ENCODE measurements at regions not wholly inside any gene's neighbourhood (a gene's known extent, or its start where the extent isn't known, plus 50 kb on each side); places are given as distances from the start of the nearest gene placed in this dataset.

DNA sequence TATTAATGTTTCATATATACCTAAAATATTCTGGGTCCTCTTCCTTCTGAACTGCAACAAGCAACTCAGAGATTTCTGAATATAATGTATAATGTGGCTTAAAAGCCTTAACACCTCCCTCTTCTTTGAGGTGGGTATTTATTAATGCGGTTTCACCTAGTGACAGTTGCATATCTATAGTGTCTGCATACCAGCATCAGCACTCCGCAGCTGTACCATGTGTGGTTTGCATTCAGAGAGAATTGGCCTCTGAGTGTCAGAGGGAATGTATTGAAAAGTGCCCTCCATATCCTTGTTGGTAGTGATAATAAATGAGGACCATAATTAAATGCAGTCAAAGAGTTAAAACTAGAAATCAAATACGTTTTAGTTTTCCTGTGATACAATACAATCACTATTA, 256.6 kb upstream of the ARRDC3 start:
- no peak for DNase-seq (ENCODE audit: low read depth)
- no peak for TF ChIP-seq CTCF (conservative IDR thresholded peaks at IDR 0.05; ENCODE audit: low read depth, low read length)

GRCh38 chr5:91638010-91638409, 254.9 kb upstream of the ARRDC3 start:
- DNase-seq (ENCODE audit: low read depth), result no peak
- no peak for TF ChIP-seq CTCF (conservative IDR thresholded peaks at IDR 0.05; ENCODE audit: low read depth, low read length)
- H3K4me3 ChIP-seq (ENCODE audit: low read depth, low read length), result no peak overlapping the region

More for the DNA sequence above, 256.6 kb upstream of the ARRDC3 start:
- no peak overlapping the region for H3K4me3 ChIP-seq (ENCODE audit: low read depth, low read length)

- H3K4me3 ChIP-seq (ENCODE audit: low read depth, low read length), result no peak overlapping the region
- no peak for TF ChIP-seq CTCF (conservative IDR thresholded peaks at IDR 0.05; ENCODE audit: low read depth, low read length)
- DNase-seq (ENCODE audit: low read depth), result no peak
These were observed 253.0 kb upstream of the ARRDC3 start for GRCh38 chr5:91635950-91636734.

GRCh38 chr5:91632871-91633270, 249.8 kb upstream of the ARRDC3 start:
- TF ChIP-seq CTCF (conservative IDR thresholded peaks at IDR 0.05; ENCODE audit: low read depth, low read length), result no peak
- no peak for DNase-seq (ENCODE audit: low read depth)
- H3K4me3 ChIP-seq (ENCODE audit: low read depth, low read length), result no peak overlapping the region

GRCh38 chr5:91611746-91612145, 228.6 kb upstream of the ARRDC3 start:
- H3K4me3 ChIP-seq (ENCODE audit: low read depth, low read length), result no peak overlapping the region
- TF ChIP-seq CTCF (conservative IDR thresholded peaks at IDR 0.05; ENCODE audit: low read depth, low read length), result no peak
- no peak for DNase-seq (ENCODE audit: low read depth)

- TF ChIP-seq CTCF (conservative IDR thresholded peaks at IDR 0.05; ENCODE audit: low read depth, low read length), result no peak
- DNase-seq (ENCODE audit: low read depth), result peak; percentile 13
- H3K4me3 ChIP-seq (ENCODE audit: low read depth, low read length), result no peak overlapping the region
These were observed 224.6 kb upstream of the ARRDC3 start for GRCh38 chr5:91607675-91608074.

DNA sequence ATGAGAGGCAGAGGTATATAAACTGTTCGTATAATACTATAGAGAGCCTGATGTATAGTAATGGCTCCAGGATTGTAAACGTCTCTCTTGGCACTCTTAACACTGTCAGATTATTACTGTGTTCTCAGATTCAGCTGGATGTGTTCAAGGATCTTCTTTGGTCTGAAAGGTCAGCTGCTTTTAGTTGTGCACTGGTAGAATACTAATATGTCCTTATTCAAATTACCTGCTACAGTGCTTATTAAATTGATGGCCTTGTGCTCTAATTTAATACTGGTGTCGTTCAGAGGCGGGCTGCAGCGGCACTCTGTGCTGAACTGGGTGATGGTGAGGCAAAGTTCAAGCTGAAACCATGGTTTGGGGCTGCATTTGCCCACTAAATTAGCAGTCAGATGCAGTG, 216.7 kb upstream of the ARRDC3 start:
- H3K4me3 ChIP-seq (ENCODE audit: low read depth, low read length), result no peak overlapping the region
- no peak for DNase-seq (ENCODE audit: low read depth)
- TF ChIP-seq CTCF (conservative IDR thresholded peaks at IDR 0.05; ENCODE audit: low read depth, low read length), result no peak

All from epithelial cell of proximal tubule (primary cell).